H1 (cell line): ENCODE measurements at regions not wholly inside any gene's neighbourhood (a gene's known extent, or its start where the extent isn't known, plus 50 kb on each side); places are given as distances from the start of the nearest gene placed in this dataset.

Experiments
- CTCF ChIA-PET: fragments of 300-600 bp; sonication (Branson Sonifier 250); formaldehyde crosslinking; loops from one replicate; lab custom pipeline; 2021; ENCODE audit not compliant: partially characterized antibody; lab: Charles Lee
- POLR2A ChIA-PET: fragments of 300-600 bp; sonication (Branson Sonifier 250); formaldehyde crosslinking; loops from one replicate; lab custom pipeline; 2021; ENCODE audit warnings: inconsistent platforms; ENCODE audit not compliant: partially characterized antibody; lab: Charles Lee
- DNase-seq, 2 experiments: peaks; one replicate each; pipeline versions ENCODE4 v3.0.0 to v3.0.0-alpha.2; 2010 to 2022; ENCODE audit warnings: low spot score in 2 of 2, low read depth in 1 of 2, mixed read lengths in 1 of 2
- FAIRE-seq: peaks from 2 replicates; lab custom pipeline; 2011; peaks lifted over from hg19 to GRCh38; lab: Jason Lieb, UNC
- H2AFZ ChIP-seq: 2 replicates; pipeline ENCODE4 v1.8.1; 2012; ENCODE audit warnings: low read length, inconsistent platforms
- H2AK5ac ChIP-seq: 2 replicates; pipeline ENCODE4 v1.6.1; 2013; ENCODE audit warnings: low read depth, low read length
- H2BK120ac ChIP-seq: replicated peaks from 2 replicates; pipeline ENCODE3; 2013; ENCODE audit warnings: low read depth, low read length, inconsistent platforms
- H2BK12ac ChIP-seq: 2 replicates; pipeline ENCODE4 v1.6.1; 2013; ENCODE audit warnings: low read depth, low read length
- H2BK15ac ChIP-seq: 2 replicates; pipeline ENCODE4 v1.6.1; 2013; ENCODE audit warnings: low read length
- H2BK20ac ChIP-seq: 2 replicates; pipeline ENCODE4 v1.6.1; 2013; ENCODE audit warnings: low read length
- H2BK5ac ChIP-seq: 2 replicates; pipeline ENCODE4 v1.6.1; 2013; ENCODE audit warnings: low read depth, low read length
- H3K14ac ChIP-seq: 2 replicates; pipeline ENCODE4 v1.6.1; 2013; ENCODE audit warnings: inconsistent platforms; ENCODE audit not compliant: insufficient read length
- H3K18ac ChIP-seq: 2 replicates; pipeline ENCODE4 v1.6.1; 2013; ENCODE audit warnings: low read length; ENCODE audit errors: extremely low read depth
- H3K23ac ChIP-seq: 2 replicates; pipeline ENCODE4 v1.6.1; 2013; ENCODE audit warnings: inconsistent platforms; ENCODE audit not compliant: insufficient read length
- H3K23me2 ChIP-seq: 2 replicates; pipeline ENCODE4 v1.6.1; 2013; ENCODE audit warnings: low read depth, low read length
- H3K27ac ChIP-seq: 2 replicates; pipeline ENCODE4 v1.6.1; 2011; ENCODE audit warnings: low read depth, low read length, inconsistent platforms
- H3K27me3 ChIP-seq, 4 experiments: replicated peaks in 1 of 4; 1 replicate in 1 of 4; 2 replicates in 3 of 4; pipeline versions ENCODE4 v1.6.1 to v1.8.1; 2011 to 2013; ENCODE audit warnings: low read length in 3 of 4, mild to moderate bottlenecking in 3 of 4, inconsistent platforms in 2 of 4, mixed read lengths in 2 of 4, moderate library complexity in 1 of 4; ENCODE audit not compliant: control insufficient read depth in 3 of 4, insufficient read depth in 3 of 4; ENCODE audit errors: extremely low read depth in 1 of 4
- H3K36me3 ChIP-seq, 4 experiments: 2 replicates each; pipeline versions ENCODE4 v1.6.1 to v1.8.1; 2011 to 2013; ENCODE audit warnings: mild to moderate bottlenecking in 4 of 4, low read length in 3 of 4, moderate library complexity in 2 of 4, control low read depth in 1 of 4, inconsistent platforms in 1 of 4; ENCODE audit not compliant: insufficient read depth in 4 of 4, control insufficient read depth in 2 of 4
- H3K4ac ChIP-seq: replicated peaks from 2 replicates; pipeline ENCODE3; 2013; ENCODE audit warnings: low read length, low read depth, mixed read lengths, inconsistent platforms; ENCODE audit not compliant: insufficient read length
- H3K4me1 ChIP-seq, 4 experiments: replicated peaks in 1 of 4; 1 replicate in 1 of 4; 2 replicates in 3 of 4; pipeline versions ENCODE4 v1.6.1 to v1.8.1; 2011 to 2013; ENCODE audit warnings: low read length in 3 of 4, inconsistent platforms in 2 of 4, mixed read lengths in 1 of 4; ENCODE audit not compliant: insufficient read depth in 4 of 4, control insufficient read depth in 3 of 4
- H3K4me2 ChIP-seq, 2 experiments: 2 replicates each; pipeline versions ENCODE4 v1.6.1 to v1.8.1; 2011 to 2013; ENCODE audit warnings: low read depth in 2 of 2, low read length in 2 of 2, control low read depth in 1 of 2, inconsistent platforms in 1 of 2, mild to moderate bottlenecking in 1 of 2; ENCODE audit not compliant: insufficient read depth in 1 of 2
- H3K4me3 ChIP-seq, 4 experiments: fragments of 200-600, 300-600 bp in 1 of 4; sonication (generic), shearing (Covaris generic), sonication (Bioruptor Twin) in 1 of 4; 2 replicates each; pipeline versions ENCODE4 v1.5.1 to v1.8.1; 2011 to 2016; ENCODE audit warnings: low read length in 4 of 4, low read depth in 3 of 4, control low read depth in 2 of 4, inconsistent platforms in 2 of 4, mild to moderate bottlenecking in 2 of 4, mixed read lengths in 1 of 4, moderate library complexity in 1 of 4; ENCODE audit not compliant: insufficient read depth in 2 of 4; ENCODE audit errors: extremely low read depth in 1 of 4
- H3K56ac ChIP-seq: replicated peaks from 2 replicates; pipeline ENCODE3; 2013; ENCODE audit warnings: low read depth, mild to moderate bottlenecking, mixed read lengths, low read length, inconsistent platforms; ENCODE audit not compliant: insufficient read length
- H3K79me1 ChIP-seq: 2 replicates; pipeline ENCODE4 v1.6.1; 2013; ENCODE audit warnings: low read depth, low read length, control low read depth
- H3K79me2 ChIP-seq, 2 experiments: 2 replicates each; pipeline versions ENCODE4 v1.6.1 to v1.8.1; 2012 to 2013; ENCODE audit warnings: low read length in 2 of 2, mild to moderate bottlenecking in 2 of 2, inconsistent platforms in 1 of 2; ENCODE audit not compliant: insufficient read depth in 2 of 2, control insufficient read depth in 1 of 2
- H3K9ac ChIP-seq, 4 experiments: replicated peaks in 1 of 4; 1 replicate in 1 of 4; 2 replicates in 3 of 4; pipeline versions ENCODE4 v1.6.1 to v1.8.1; 2011 to 2013; ENCODE audit warnings: low read depth in 3 of 4, low read length in 3 of 4, control low read depth in 2 of 4, mild to moderate bottlenecking in 2 of 4, moderate library complexity in 2 of 4, inconsistent platforms in 1 of 4; ENCODE audit errors: extremely low read depth in 1 of 4
- H3K9me3 ChIP-seq, 2 experiments: 2 replicates each; pipeline versions ENCODE4 v1.6.1 to v1.8.1; 2012 to 2013; ENCODE audit warnings: mild to moderate bottlenecking in 2 of 2, moderate library complexity in 2 of 2, control low read depth in 1 of 2, inconsistent platforms in 1 of 2, low read depth in 1 of 2, low read length in 1 of 2, mixed read lengths in 1 of 2; ENCODE audit not compliant: insufficient read depth in 2 of 2
- H4K20me1 ChIP-seq, 2 experiments: replicated peaks in 1 of 2; 2 replicates each; pipeline versions ENCODE3 to v1.8.1; 2011 to 2013; ENCODE audit warnings: inconsistent platforms in 2 of 2, low read length in 2 of 2, mild to moderate bottlenecking in 1 of 2; ENCODE audit not compliant: insufficient read depth in 2 of 2, control insufficient read depth in 1 of 2
- H4K5ac ChIP-seq: 2 replicates; pipeline ENCODE4 v1.6.1; 2013; ENCODE audit warnings: low read length, low read depth, mixed read lengths, inconsistent platforms; ENCODE audit not compliant: insufficient read length
- H4K8ac ChIP-seq: 2 replicates; pipeline ENCODE4 v1.8.0; 2013; ENCODE audit warnings: mild to moderate bottlenecking, moderate library complexity, low read length, inconsistent platforms; ENCODE audit not compliant: insufficient read depth; ENCODE audit errors: extremely low read depth
- H4K91ac ChIP-seq: replicated peaks from 2 replicates; pipeline ENCODE3; 2013; ENCODE audit warnings: low read length, mixed read lengths, inconsistent platforms; ENCODE audit not compliant: insufficient read length
- ATF3 ChIP-seq: IDR thresholded peaks from 2 replicates; pipeline ENCODE4 v1.6.1; 2011; ENCODE audit warnings: low read depth, mild to moderate bottlenecking, low read length; ENCODE audit not compliant: insufficient read depth
- CBX8 ChIP-seq: fragments of 300-800, 300-1000 bp; sonication (generic); IDR thresholded peaks from 2 replicates; pipeline ENCODE4 v1.7.1; 2016; ENCODE audit warnings: low read depth, low read length, borderline replicate concordance
- CHD1 ChIP-seq: IDR thresholded peaks from 2 replicates; pipeline ENCODE4 v1.6.1; 2012; ENCODE audit warnings: low read depth, low read length, improper control_type of control experiment
- JUND ChIP-seq: IDR thresholded peaks from 2 replicates; pipeline ENCODE4 v1.6.1; 2011; ENCODE audit warnings: mild to moderate bottlenecking, improper control_type of control experiment, low read length
- KDM1A ChIP-seq: fragments of 200-600, 300-600 bp; sonication (generic); IDR thresholded peaks from 2 replicates; pipeline ENCODE4 v1.7.1; 2016; ENCODE audit warnings: mild to moderate bottlenecking, low read length, borderline replicate concordance
- KDM4A ChIP-seq: IDR thresholded peaks from one replicate; pipeline ENCODE4 v1.7.1; 2012; ENCODE audit warnings: low read depth, mild to moderate bottlenecking, moderate library complexity, low read length, inconsistent platforms; ENCODE audit not compliant: severe bottlenecking
- MAX ChIP-seq: IDR thresholded peaks from 2 replicates; pipeline ENCODE4 v1.6.1; 2012; ENCODE audit warnings: inconsistent platforms
- NRF1 ChIP-seq: IDR thresholded peaks from 2 replicates; pipeline ENCODE4 v1.6.1; 2011; ENCODE audit warnings: mild to moderate bottlenecking, low read depth, low read length, improper control_type of control experiment
- POLR2AphosphoS5 ChIP-seq: IDR thresholded peaks from 2 replicates; pipeline ENCODE4 v1.6.1; 2011; ENCODE audit warnings: low read depth, low read length
- RBBP5 ChIP-seq: IDR thresholded peaks from 2 replicates; pipeline ENCODE4 v1.7.1; 2012; ENCODE audit warnings: low read depth, mild to moderate bottlenecking, inconsistent platforms, low read length, moderate library complexity, borderline replicate concordance
- SP4 ChIP-seq: IDR thresholded peaks from 2 replicates; pipeline ENCODE4 v1.6.1; 2012; ENCODE audit warnings: low read length, inconsistent platforms
- SRF ChIP-seq: IDR thresholded peaks from 2 replicates; pipeline ENCODE4 v1.6.1; 2011; ENCODE audit warnings: mild to moderate bottlenecking, low read depth, low read length, moderate library complexity
- TAF1 ChIP-seq: IDR thresholded peaks from 2 replicates; pipeline ENCODE4 v1.6.1; 2011; ENCODE audit warnings: mild to moderate bottlenecking, low read depth, low read length
- ZNF274 ChIP-seq: IDR thresholded peaks from 2 replicates; pipeline ENCODE4 v1.7.0; 2012; ENCODE audit warnings: low read length, borderline replicate concordance; ENCODE audit errors: extremely low read depth
- WGBS, 2 experiments: shearing (Covaris generic) in 1 of 2; methylation state at CpG; one replicate each; pipeline versions ENCODE4 v1.1.6 to v1.1.7; 2013 to 2015; ENCODE audit warnings: low lambda C conversion rate in 2 of 2, mixed read lengths in 2 of 2, inconsistent platforms in 1 of 2, low coverage in 1 of 2, missing lambda C conversion rate in 1 of 2; ENCODE audit not compliant: insufficient replicate concordance in 2 of 2, insufficient coverage in 1 of 2, insufficient read length in 1 of 2; ENCODE audit errors: extremely low coverage in 1 of 2, missing lambda C conversion rate in 1 of 2; 5-methylcytosine and 5-hydroxymethylcytosine counted together

GRCh38 chr7:16203065-16203464 is 218.3 kb downstream of the CRPPA start:
- no peak overlapping the region for H3K4me3 ChIP-seq
- H4K91ac ChIP-seq = no peak overlapping the region
- no peaks in the 10 kb centered on the region for H4K20me1 ChIP-seq
- H2BK12ac ChIP-seq = no peak overlapping the region
- H3K14ac ChIP-seq = no peak overlapping the region
- peaks cover 0 to 3% (median under 1%) of the 10 kb centered on the region in 4 experiments; a peak in 2 of 7 replicates for H3K4me1 ChIP-seq
- H3K18ac ChIP-seq = no peak overlapping the region
- H3K27me3 ChIP-seq = no peaks in the 10 kb centered on the region
- no peak overlapping the region for H3K9ac ChIP-seq
- H3K4ac ChIP-seq = no peak overlapping the region
- no peaks in the 10 kb centered on the region for H3K36me3 ChIP-seq
- no peak overlapping the region for H4K8ac ChIP-seq
- H3K79me1 ChIP-seq = no peaks in the 10 kb centered on the region
- no peak overlapping the region for H2AFZ ChIP-seq
- no peak overlapping the region for H2BK20ac ChIP-seq
- no peaks in the 10 kb centered on the region for H3K79me2 ChIP-seq
- ChIA-PET CTCF (no interaction called here), POLR2A (no interaction called here)
- no peak overlapping the region for H2AK5ac ChIP-seq
- FAIRE-seq = no peak
- no peak overlapping the region for H3K4me2 ChIP-seq
- DNase-seq = no peak
- H2BK15ac ChIP-seq = no peak overlapping the region
- 91% methylated on average over 3 of the region's 3 CpGs; no CpG with 5 or more reads in 1 of the 2 experiments for WGBS, 2 experiments
- no peak overlapping the region for H2BK5ac ChIP-seq
- no peak overlapping the region for H4K5ac ChIP-seq
- no peak overlapping the region for H3K23ac ChIP-seq
- no peaks in the 10 kb centered on the region for H3K9me3 ChIP-seq
- H3K56ac ChIP-seq = no peak overlapping the region
- H3K27ac ChIP-seq = no peak overlapping the region
- no peak overlapping the region for H2BK120ac ChIP-seq
- H3K23me2 ChIP-seq = no peaks in the 10 kb centered on the region
- TF ChIP-seq KDM4A = no peak
- no peak for TF ChIP-seq TAF1
- no peak for TF ChIP-seq ZNF274
- TF ChIP-seq CBX8 = no peak
- TF ChIP-seq CHD1 = no peak
- TF ChIP-seq MAX = no peak
- no peak for TF ChIP-seq RBBP5
- TF ChIP-seq SRF = no peak
- TF ChIP-seq SP4 = no peak
- TF ChIP-seq JUND = no peak
- no peak for TF ChIP-seq NRF1
- TF ChIP-seq KDM1A = no peak
- TF ChIP-seq POLR2AphosphoS5 = no peak
- no peak for TF ChIP-seq ATF3
